Tibial nerve (tissue), 4 donors: ENCODE measurements at regions not wholly inside any gene's neighbourhood (a gene's known extent, or its start where the extent isn't known, plus 50 kb on each side); places are given as distances from the start of the nearest gene placed in this dataset.

Source experiments
- DNase-seq, 2 donors: peaks; one replicate each; pipeline ENCODE4 v3.0.0-alpha.2; 2019; ENCODE audit warnings: low spot score in 2 of 2
- H3K27ac ChIP-seq, 4 donors: fragments of 200-600 bp; sonication (generic) in 3 of 4; one replicate each; pipeline ENCODE4 v1.5.1; 2017 to 2019; ENCODE audit warnings: mild to moderate bottlenecking in 1 of 4
- H3K27me3 ChIP-seq, 2 donors: fragments of 200-600 bp; sonication (generic) in 1 of 2; one replicate each; pipeline versions ENCODE4 v1.5.1 to v1.6.0; 2017 to 2019
- H3K36me3 ChIP-seq, 3 donors: fragments of 200-600 bp; sonication (generic); one replicate each; pipeline ENCODE4 v1.5.1; 2018 to 2019
- H3K4me1 ChIP-seq, 4 donors: fragments of 200-600 bp; sonication (generic) in 3 of 4; one replicate each; pipeline ENCODE4 v1.5.1; 2017 to 2019
- H3K4me3 ChIP-seq, 4 donors: fragments of 200-600 bp; sonication (generic) in 3 of 4; one replicate each; pipeline ENCODE4 v1.5.1; 2017 to 2019; ENCODE audit warnings: mild to moderate bottlenecking in 1 of 4, moderate library complexity in 1 of 4
- H3K9me3 ChIP-seq, 4 donors: fragments of 200-600 bp; sonication (generic) in 3 of 4; one replicate each; pipeline ENCODE4 v1.5.1; 2017 to 2019
- CTCF ChIP-seq, 5 experiments: fragments of 200-600 bp in 3 of 5; fragments of 450-650 bp in 2 of 5; sonication (generic) in 3 of 5; IDR thresholded peaks; one replicate each; pipeline ENCODE4 v1.5.1; 2016 to 2019; ENCODE audit warnings: antibody characterized with exemption in 5 of 5, mild to moderate bottlenecking in 3 of 5, moderate library complexity in 2 of 5
- EP300 ChIP-seq, 2 donors: sonication (generic); formaldehyde crosslinking; IDR thresholded peaks; one replicate each; pipeline ENCODE4 v1.6.1; 2017; ENCODE audit warnings: antibody characterized with exemption in 2 of 2, mild to moderate bottlenecking in 1 of 2
- POLR2A ChIP-seq, 2 donors: fragments of 450-650 bp; IDR thresholded peaks; one replicate each; pipeline ENCODE4 v1.6.1; 2017; ENCODE audit warnings: antibody characterized with exemption in 2 of 2, mild to moderate bottlenecking in 2 of 2, moderate library complexity in 2 of 2
- WGBS, 2 donors: methylation state at CpG; one replicate each; pipeline ENCODE4 v1.1.5; 2018; 5-methylcytosine and 5-hydroxymethylcytosine counted together

GRCh38 chr12:90399357-90399756, 555.6 kb downstream of the CCER1 start:
- DNase-seq, result no peak
- H3K4me1 ChIP-seq, result no peaks in the 10 kb centered on the region
- no peak overlapping the region for H3K27ac ChIP-seq
- no peaks in the 10 kb centered on the region for H3K36me3 ChIP-seq
- H3K4me3 ChIP-seq, result no peak overlapping the region
- no peaks in the 10 kb centered on the region for H3K27me3 ChIP-seq
- peaks cover 0 to 26% (median 7%) of the 10 kb centered on the region in 4 donors for H3K9me3 ChIP-seq
- TF ChIP-seq CTCF (IDR thresholded peaks at IDR 0.05) (no peak), EP300 (IDR thresholded peaks at IDR 0.05) (no peak), POLR2A (IDR thresholded peaks at IDR 0.05) (no peak)

- Histone ChIP-seq H3K4me1 (no peaks in the 10 kb centered on the region), H3K4me3 (no peak overlapping the region), H3K9me3 (peaks cover 0 to 26% (median 7%) of the 10 kb centered on the region in 4 donors), H3K36me3 (no peaks in the 10 kb centered on the region), H3K27ac (no peak overlapping the region), H3K27me3 (no peaks in the 10 kb centered on the region)
- no peak for DNase-seq
- TF ChIP-seq CTCF (IDR thresholded peaks at IDR 0.05), result no peak
- TF ChIP-seq EP300 (IDR thresholded peaks at IDR 0.05), result no peak
- TF ChIP-seq POLR2A (IDR thresholded peaks at IDR 0.05), result no peak
Observed at GRCh38 chr12:90398285-90398836, 556.6 kb downstream of the CCER1 start.

GRCh38 chr12:90396556-90396955, 558.4 kb downstream of the CCER1 start:
- H3K27me3 ChIP-seq, result no peaks in the 10 kb centered on the region
- peaks cover 0 to 26% (median 7%) of the 10 kb centered on the region in 4 donors for H3K9me3 ChIP-seq
- 89 to 97% methylated on average over 1 of the region's 1 CpG for WGBS, 2 donors
- no peak for DNase-seq
- TF ChIP-seq POLR2A (IDR thresholded peaks at IDR 0.05) (no peak), EP300 (IDR thresholded peaks at IDR 0.05) (no peak), CTCF (IDR thresholded peaks at IDR 0.05) (no peak)
- H3K36me3 ChIP-seq, result no peaks in the 10 kb centered on the region
- H3K4me1 ChIP-seq, result no peaks in the 10 kb centered on the region
- H3K4me3 ChIP-seq, result no peak overlapping the region
- H3K27ac ChIP-seq, result no peak overlapping the region

GRCh38 chr12:90393652-90394051, 561.3 kb downstream of the CCER1 start:
- TF ChIP-seq EP300 (IDR thresholded peaks at IDR 0.05), result no peak
- no peak for TF ChIP-seq POLR2A (IDR thresholded peaks at IDR 0.05)
- TF ChIP-seq CTCF (IDR thresholded peaks at IDR 0.05), result no peak
- Histone ChIP-seq H3K27me3 (no peaks in the 10 kb centered on the region), H3K36me3 (no peaks in the 10 kb centered on the region), H3K4me3 (no peak overlapping the region), H3K27ac (no peak overlapping the region), H3K9me3 (peaks cover 0 to 26% (median 7%) of the 10 kb centered on the region in 4 donors), H3K4me1 (no peaks in the 10 kb centered on the region)
- DNase-seq, result no peak
- WGBS, 2 donors, result 93 to 97% methylated on average over 5 of the region's 5 CpGs

GRCh38 chr12:90393089-90393488, 561.9 kb downstream of the CCER1 start:
- no peaks in the 10 kb centered on the region for H3K36me3 ChIP-seq
- peaks cover 0 to 26% (median 7%) of the 10 kb centered on the region in 4 donors for H3K9me3 ChIP-seq
- WGBS, 2 donors, result 76 to 100% methylated on average over 3 of the region's 3 CpGs
- H3K27ac ChIP-seq, result no peak overlapping the region
- DNase-seq, result no peak
- H3K4me1 ChIP-seq, result no peaks in the 10 kb centered on the region
- no peaks in the 10 kb centered on the region for H3K27me3 ChIP-seq
- no peak for TF ChIP-seq POLR2A (IDR thresholded peaks at IDR 0.05)
- no peak for TF ChIP-seq EP300 (IDR thresholded peaks at IDR 0.05)
- TF ChIP-seq CTCF (IDR thresholded peaks at IDR 0.05), result no peak
- H3K4me3 ChIP-seq, result no peak overlapping the region
